MCF 10A (cell line): ENCODE measurements at regions not wholly inside any gene's neighbourhood (a gene's known extent, or its start where the extent isn't known, plus 50 kb on each side); places are given as distances from the start of the nearest gene placed in this dataset.
"Not testable (repeated sequence)": the region's sequence is repeated elsewhere in the genome, so short reads cannot be mapped to it uniquely, and the experiment has no call there.

Experiments used
- BruUV-seq: library from RNA; stranded (reverse); fragments of 400-500 nt; replicated peaks from 2 replicates; lab custom pipeline; 2021; lab: Mats Ljungman, UMichigan
- CTCF ChIA-PET: fragments of 300-600 bp; sonication (Branson Sonifier 250); formaldehyde crosslinking; extraction: SDS; loops from one replicate; lab custom pipeline; 2021; ENCODE audit warnings: antibody characterized with exemption, inconsistent platforms; lab: Yijun Ruan, JAX
- POLR2A ChIA-PET: fragments of 300-600, 350-650 bp; sonication (Branson Sonifier 250); formaldehyde crosslinking; extraction: SDS; loops from one replicate; lab custom pipeline; 2020; ENCODE audit warnings: antibody characterized with exemption, inconsistent platforms; lab: Yijun Ruan, JAX
- DNase-seq: peaks from one replicate; pipeline ENCODE4 v3.0.0-alpha.2; 2018; ENCODE audit not compliant: unreplicated experiment
- H3K27ac Mint-ChIP-seq: one replicate; pipeline ENCODE4 v1.8.0; 2022; ENCODE audit warnings: mild to moderate bottlenecking, low read depth, mixed read lengths; ENCODE audit not compliant: unreplicated experiment
- H3K27me3 Mint-ChIP-seq: one replicate; pipeline ENCODE4 v1.8.0; 2022; ENCODE audit warnings: mixed read lengths; ENCODE audit not compliant: insufficient read depth, unreplicated experiment
- H3K36me3 Mint-ChIP-seq: one replicate; pipeline ENCODE4 v1.8.0; 2022; ENCODE audit warnings: mild to moderate bottlenecking, moderate library complexity, mixed read lengths; ENCODE audit not compliant: insufficient read depth, unreplicated experiment
- H3K4me1 Mint-ChIP-seq: one replicate; pipeline ENCODE4 v1.8.0; 2022; ENCODE audit warnings: mixed read lengths; ENCODE audit not compliant: insufficient read depth, unreplicated experiment
- H3K4me3 Mint-ChIP-seq: one replicate; pipeline ENCODE4 v1.8.0; 2022; ENCODE audit warnings: mild to moderate bottlenecking, moderate library complexity, mixed read lengths; ENCODE audit not compliant: unreplicated experiment
- H3K9me3 Mint-ChIP-seq: one replicate; pipeline ENCODE4 v1.8.0; 2022; ENCODE audit warnings: mixed read lengths; ENCODE audit not compliant: unreplicated experiment
- intact Hi-C: fragments of 100-400 bp; cut with micrococcal nuclease; formaldehyde crosslinking; loops from 2 replicates; pipeline ENCODE4 v1.14.1; 2022

GRCh38 chr9:67339216-67339615 lies 346.9 kb upstream of the SPATA31A3 start:
- H3K36me3 Mint-ChIP-seq, H3K9me3 Mint-ChIP-seq, BruUV-seq, CTCF ChIA-PET, H3K4me1 Mint-ChIP-seq, H3K27ac Mint-ChIP-seq, H3K27me3 Mint-ChIP-seq, POLR2A ChIA-PET, intact Hi-C loops, H3K4me3 Mint-ChIP-seq, DNase-seq: not testable (repeated sequence)

- H3K36me3 Mint-ChIP-seq, DNase-seq, BruUV-seq, H3K4me1 Mint-ChIP-seq, intact Hi-C loops, POLR2A ChIA-PET, H3K27me3 Mint-ChIP-seq, H3K9me3 Mint-ChIP-seq, H3K4me3 Mint-ChIP-seq, CTCF ChIA-PET, H3K27ac Mint-ChIP-seq: not testable (repeated sequence)
These were observed 345.9 kb upstream of the SPATA31A3 start for GRCh38 chr9:67338201-67338600.

GRCh38 chr9:67334727-67335572 lies 342.6 kb upstream of the SPATA31A3 start:
- DNase-seq, H3K9me3 Mint-ChIP-seq, BruUV-seq, H3K27ac Mint-ChIP-seq, H3K36me3 Mint-ChIP-seq, H3K4me3 Mint-ChIP-seq, H3K27me3 Mint-ChIP-seq, CTCF ChIA-PET, POLR2A ChIA-PET, H3K4me1 Mint-ChIP-seq, intact Hi-C loops: not testable (repeated sequence)

- H3K27ac Mint-ChIP-seq, H3K9me3 Mint-ChIP-seq, H3K4me1 Mint-ChIP-seq, DNase-seq, intact Hi-C loops, H3K36me3 Mint-ChIP-seq, POLR2A ChIA-PET, H3K27me3 Mint-ChIP-seq, CTCF ChIA-PET, H3K4me3 Mint-ChIP-seq, BruUV-seq: not testable (repeated sequence)
These were observed 339.3 kb upstream of the SPATA31A3 start for GRCh38 chr9:67331634-67332033.

GRCh38 chr9:67313409-67313808 lies 321.1 kb upstream of the SPATA31A3 start:
- intact Hi-C loops, H3K36me3 Mint-ChIP-seq, H3K27me3 Mint-ChIP-seq, H3K4me3 Mint-ChIP-seq, POLR2A ChIA-PET, H3K27ac Mint-ChIP-seq, DNase-seq, CTCF ChIA-PET, H3K4me1 Mint-ChIP-seq, H3K9me3 Mint-ChIP-seq, BruUV-seq: not testable (repeated sequence)

GRCh38 chr9:67312504-67312903 lies 320.2 kb upstream of the SPATA31A3 start:
- DNase-seq, H3K27ac Mint-ChIP-seq, H3K36me3 Mint-ChIP-seq, H3K9me3 Mint-ChIP-seq, POLR2A ChIA-PET, H3K4me1 Mint-ChIP-seq, BruUV-seq, intact Hi-C loops, H3K4me3 Mint-ChIP-seq, H3K27me3 Mint-ChIP-seq, CTCF ChIA-PET: not testable (repeated sequence)

- H3K27ac Mint-ChIP-seq, H3K27me3 Mint-ChIP-seq, H3K4me3 Mint-ChIP-seq, DNase-seq, H3K4me1 Mint-ChIP-seq, BruUV-seq, H3K9me3 Mint-ChIP-seq, POLR2A ChIA-PET, CTCF ChIA-PET, H3K36me3 Mint-ChIP-seq, intact Hi-C loops: not testable (repeated sequence)
These were observed 314.8 kb upstream of the SPATA31A3 start for GRCh38 chr9:67307109-67307508.

GRCh38 chr9:67288797-67289196 lies 296.4 kb upstream of the SPATA31A3 start:
- POLR2A ChIA-PET, CTCF ChIA-PET, H3K4me3 Mint-ChIP-seq, H3K36me3 Mint-ChIP-seq, H3K4me1 Mint-ChIP-seq, intact Hi-C loops, DNase-seq, H3K27ac Mint-ChIP-seq, H3K9me3 Mint-ChIP-seq, BruUV-seq, H3K27me3 Mint-ChIP-seq: not testable (repeated sequence)

- BruUV-seq, H3K27ac Mint-ChIP-seq, H3K27me3 Mint-ChIP-seq, CTCF ChIA-PET, H3K4me3 Mint-ChIP-seq, H3K4me1 Mint-ChIP-seq, POLR2A ChIA-PET, H3K9me3 Mint-ChIP-seq, H3K36me3 Mint-ChIP-seq, DNase-seq, intact Hi-C loops: not testable (repeated sequence)
These were observed 295.9 kb upstream of the SPATA31A3 start for GRCh38 chr9:67288117-67288735.
